Stimulated activated CD4-positive, alpha-beta T cell treated with anti-CD3 and anti-CD28 coated beads, Interleukin-2, amount 100 ng/mL, for 24 hours (primary cell): ENCODE measurements at regions not wholly inside any gene's neighbourhood (a gene's known extent, or its start where the extent isn't known, plus 50 kb on each side); places are given as distances from the start of the nearest gene placed in this dataset.

Source experiments
- DNase-seq, 2 donors: peaks; one replicate each; pipeline ENCODE4 v3.0.0-alpha.2; 2020

- no peak for DNase-seq
Observed at GRCh38 chr1:185427776-185428175, 110.7 kb upstream of the IVNS1ABP start.

- DNase-seq: no peak
Observed at GRCh38 chr1:185427264-185427663, 110.2 kb upstream of the IVNS1ABP start.

- no peak for DNase-seq
Observed at GRCh38 chr1:185426848-185427247, 109.8 kb upstream of the IVNS1ABP start.

GRCh38 chr1:185425163-185425562, 108.1 kb upstream of the IVNS1ABP start:
- no peak for DNase-seq

GRCh38 chr1:185421485-185422107, 104.6 kb upstream of the IVNS1ABP start:
- no peak for DNase-seq

GRCh38 chr1:185420588-185421081, 103.6 kb upstream of the IVNS1ABP start:
- no peak for DNase-seq

- DNase-seq: no peak
Observed at GRCh38 chr1:185419718-185420117, 102.7 kb upstream of the IVNS1ABP start.

- DNase-seq: no peak
Observed at GRCh38 chr1:185418472-185418871, 101.4 kb upstream of the IVNS1ABP start.

GRCh38 chr1:185412385-185413087, 95.5 kb upstream of the IVNS1ABP start:
- no peak for DNase-seq

GRCh38 chr1:185409763-185410528, 92.9 kb upstream of the IVNS1ABP start:
- DNase-seq: no peak

GRCh38 chr1:185409345-185409744, 92.3 kb upstream of the IVNS1ABP start:
- no peak for DNase-seq

GRCh38 chr1:185408700-185409270, 91.7 kb upstream of the IVNS1ABP start:
- DNase-seq: no peak

- no peak for DNase-seq
Observed at GRCh38 chr1:185406691-185407009, 89.6 kb upstream of the IVNS1ABP start.

GRCh38 chr1:185406006-185406690, 89.1 kb upstream of the IVNS1ABP start:
- no peak for DNase-seq

- no peak for DNase-seq
Observed at GRCh38 chr1:185404907-185405568, 88.0 kb upstream of the IVNS1ABP start.

GRCh38 chr1:185404291-185404690, 87.2 kb upstream of the IVNS1ABP start:
- no peak for DNase-seq

- DNase-seq: no peak
Observed at GRCh38 chr1:185402930-185403329, 85.9 kb upstream of the IVNS1ABP start.

- no peak for DNase-seq
Observed at GRCh38 chr1:185401019-185401418, 84.0 kb upstream of the IVNS1ABP start.

GRCh38 chr1:185400052-185400451, 83.0 kb upstream of the IVNS1ABP start:
- DNase-seq: no peak

- no peak for DNase-seq
Observed at GRCh38 chr1:185398599-185398998, 81.6 kb upstream of the IVNS1ABP start.

- no peak for DNase-seq
Observed at GRCh38 chr1:185398022-185398421, 81.0 kb upstream of the IVNS1ABP start.

- DNase-seq: no peak
Observed at GRCh38 chr1:185397183-185397582, 80.1 kb upstream of the IVNS1ABP start.
